ENCODE measurements at regions not wholly inside any gene's neighbourhood (a gene's known extent, or its start where the extent isn't known, plus 50 kb on each side); places are given as distances from the start of the nearest gene placed in this dataset.

DNA sequence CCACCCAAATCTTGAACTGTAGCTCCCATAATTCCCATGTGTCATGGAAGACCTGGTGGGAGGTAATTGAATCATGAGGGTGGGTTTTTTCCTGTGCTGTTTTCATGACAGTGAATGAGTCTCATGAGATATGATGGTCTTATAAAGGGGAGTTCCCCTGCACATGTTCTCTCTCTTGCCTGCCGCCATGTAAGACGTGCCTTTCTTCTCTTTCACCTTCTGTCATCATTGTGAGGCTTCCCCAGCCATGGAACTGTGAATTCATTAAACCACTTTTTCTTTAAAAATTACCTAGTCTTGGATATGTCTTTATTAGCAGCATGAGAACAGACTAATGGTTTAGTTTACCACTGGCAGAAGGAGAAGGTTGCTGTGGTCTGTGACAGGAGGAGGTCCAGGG, 111.5 kb upstream of the RAB18 start:
- H3K4me1 ChIP-seq (ENCODE audit: control insufficient read depth, insufficient read depth, low read length), result no peaks in the 10 kb centered on the region
- H3K9ac ChIP-seq (ENCODE audit: low read depth, low read length), result no peak overlapping the region
- no peak overlapping the region for H2AFZ ChIP-seq (replicated peaks; ENCODE audit: low read length, poor library complexity)
- no peaks in the 10 kb centered on the region for H3K79me1 ChIP-seq (ENCODE audit: low read depth in 1 of 2, low read length in 2 of 2)
- WGBS, 2 experiments (ENCODE audit: extremely low coverage in 2 of 2, insufficient read length in 1 of 2), result no CpG with 5 or more reads among the region's 2 CpGs
- H2BK20ac ChIP-seq (ENCODE audit: low read depth, low read length), result no peak overlapping the region
- no peak overlapping the region for H3K4me2 ChIP-seq (ENCODE audit: low read depth, low read length)
- H3K9me1 ChIP-seq (ENCODE audit: insufficient read depth, low read length), result no peaks in the 10 kb centered on the region
- ChIA-PET CTCF (no interaction called here), POLR2A (ENCODE audit: unreplicated experiment) (no interaction called here)
- no peak overlapping the region for H3K56ac ChIP-seq (ENCODE audit: extremely low read depth, insufficient read depth, low read length)
- no peak overlapping the region for H4K5ac ChIP-seq (ENCODE audit: low read depth, low read length)
- no TSS peak for BruUV-seq (replicated peaks)
- H4K8ac ChIP-seq (ENCODE audit: low read depth in 2 of 2, low read length in 2 of 2), result no peak overlapping the region
- H3K9me3 ChIP-seq (ENCODE audit: control insufficient read depth, insufficient read depth, low read length), result no peaks in the 10 kb centered on the region
- no peak overlapping the region for H3K23ac ChIP-seq (ENCODE audit: low read depth, low read length)
- no peak overlapping the region for H3K4ac ChIP-seq (ENCODE audit: low read depth, low read length)
- H2AK5ac ChIP-seq (ENCODE audit: low read depth, low read length), result no peak overlapping the region
- intact Hi-C loops (cut with micrococcal nuclease), result no loop called here
- no peak for TF ChIP-seq CEBPB (IDR thresholded peaks at IDR 0.05; ENCODE audit: low read depth, low read length)
- no peak for TF ChIP-seq RAD21 (IDR thresholded peaks at IDR 0.05; ENCODE audit: low read length)
- TF ChIP-seq, protein P1, sequence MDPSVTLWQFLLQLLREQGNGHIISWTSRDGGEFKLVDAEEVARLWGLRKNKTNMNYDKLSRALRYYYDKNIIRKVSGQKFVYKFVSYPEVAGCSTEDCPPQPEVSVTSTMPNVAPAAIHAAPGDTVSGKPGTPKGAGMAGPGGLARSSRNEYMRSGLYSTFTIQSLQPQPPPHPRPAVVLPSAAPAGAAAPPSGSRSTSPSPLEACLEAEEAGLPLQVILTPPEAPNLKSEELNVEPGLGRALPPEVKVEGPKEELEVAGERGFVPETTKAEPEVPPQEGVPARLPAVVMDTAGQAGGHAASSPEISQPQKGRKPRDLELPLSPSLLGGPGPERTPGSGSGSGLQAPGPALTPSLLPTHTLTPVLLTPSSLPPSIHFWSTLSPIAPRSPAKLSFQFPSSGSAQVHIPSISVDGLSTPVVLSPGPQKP (IDR thresholded peaks at IDR 0.05; ENCODE audit: borderline replicate concordance, low read depth, low read length), result no peak
- TF ChIP-seq RCOR1 (IDR thresholded peaks at IDR 0.05; ENCODE audit: insufficient replicate concordance, low read length), result no peak
- TF ChIP-seq, protein P2, sequence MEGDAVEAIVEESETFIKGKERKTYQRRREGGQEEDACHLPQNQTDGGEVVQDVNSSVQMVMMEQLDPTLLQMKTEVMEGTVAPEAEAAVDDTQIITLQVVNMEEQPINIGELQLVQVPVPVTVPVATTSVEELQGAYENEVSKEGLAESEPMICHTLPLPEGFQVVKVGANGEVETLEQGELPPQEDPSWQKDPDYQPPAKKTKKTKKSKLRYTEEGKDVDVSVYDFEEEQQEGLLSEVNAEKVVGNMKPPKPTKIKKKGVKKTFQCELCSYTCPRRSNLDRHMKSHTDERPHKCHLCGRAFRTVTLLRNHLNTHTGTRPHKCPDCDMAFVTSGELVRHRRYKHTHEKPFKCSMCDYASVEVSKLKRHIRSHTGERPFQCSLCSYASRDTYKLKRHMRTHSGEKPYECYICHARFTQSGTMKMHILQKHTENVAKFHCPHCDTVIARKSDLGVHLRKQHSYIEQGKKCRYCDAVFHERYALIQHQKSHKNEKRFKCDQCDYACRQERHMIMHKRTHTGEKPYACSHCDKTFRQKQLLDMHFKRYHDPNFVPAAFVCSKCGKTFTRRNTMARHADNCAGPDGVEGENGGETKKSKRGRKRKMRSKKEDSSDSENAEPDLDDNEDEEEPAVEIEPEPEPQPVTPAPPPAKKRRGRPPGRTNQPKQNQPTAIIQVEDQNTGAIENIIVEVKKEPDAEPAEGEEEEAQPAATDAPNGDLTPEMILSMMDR (conservative IDR thresholded peaks at IDR 0.05; ENCODE audit: low read depth, low read length), result no peak
- no peak for TF ChIP-seq CHD1 (IDR thresholded peaks at IDR 0.05; ENCODE audit: low read depth, low read length)
- TF ChIP-seq POLR2A (IDR thresholded peaks at IDR 0.05; ENCODE audit: low read depth, low read length), result no peak
- TF ChIP-seq BHLHE40 (IDR thresholded peaks at IDR 0.05; ENCODE audit: low read depth, low read length), result no peak
- TF ChIP-seq SMC3 (IDR thresholded peaks at IDR 0.05; ENCODE audit: low read depth, low read length), result no peak
- no peak for DNase-seq
- H3K36me3 ChIP-seq (ENCODE audit: control insufficient read depth, insufficient read depth, low read length), result no peaks in the 10 kb centered on the region
- no peak for ATAC-seq (ENCODE audit: low read depth)
- in situ Hi-C loops (cut with MboI; ENCODE audit: low sequenced_read_pairs), result no loop called here
- H3K27me3 ChIP-seq (ENCODE audit: control insufficient read depth, insufficient read depth, low read length), result peaks cover 4% of the 10 kb centered on the region; the same call in 1 of the 2 replicates
- H3K14ac ChIP-seq (replicated peaks; ENCODE audit: low read depth, low read length), result no peak overlapping the region
- no peaks in the 10 kb centered on the region for H4K20me1 ChIP-seq (ENCODE audit: insufficient read depth, low read length)
- H2BK120ac ChIP-seq (ENCODE audit: low read depth, low read length), result no peak overlapping the region
- H4K91ac ChIP-seq (ENCODE audit: insufficient read depth, low read depth, low read length), result no peak overlapping the region
- H3K27ac ChIP-seq (ENCODE audit: insufficient read depth, low read length), result no peak overlapping the region
- dilution Hi-C loops (cut with HindIII; ENCODE audit: low sequenced_read_pairs, unreplicated experiment), result no loop called here
- no peak overlapping the region for H2AK9ac ChIP-seq (replicated peaks; ENCODE audit: low read depth, low read length, poor library complexity)
- no peak overlapping the region for H3K18ac ChIP-seq (ENCODE audit: low read depth, low read length)
- no peak overlapping the region for H2BK5ac ChIP-seq (ENCODE audit: low read depth, low read length, poor library complexity, severe bottlenecking)
- H3K4me3 ChIP-seq (ENCODE audit: insufficient read depth, low read depth, low read length), result no peak overlapping the region
- no peak overlapping the region for H2BK15ac ChIP-seq (ENCODE audit: low read depth, low read length)
